OCI-LY3 (cell line): ENCODE measurements at regions not wholly inside any gene's neighbourhood (a gene's known extent, or its start where the extent isn't known, plus 50 kb on each side); places are given as distances from the start of the nearest gene placed in this dataset.
"Not testable (repeated sequence)": the region's sequence is repeated elsewhere in the genome, so short reads cannot be mapped to it uniquely, and the experiment has no call there.

Experiments used
- H2AFZ ChIP-seq: fragments of 200-600, 300-600 bp; shearing (Covaris generic); 2 replicates; pipeline ENCODE4 v1.6.0; 2014; ENCODE audit warnings: antibody characterized with exemption, low read depth, low read length
- H3K27ac ChIP-seq: fragments of 200-600, 300-600 bp; sonication (generic); 2 replicates; pipeline ENCODE4 v1.5.1; 2014; ENCODE audit warnings: mild to moderate bottlenecking, low read length, moderate library complexity, mixed read lengths
- H3K27me3 ChIP-seq: fragments of 200-600, 300-600 bp; sonication (generic); 2 replicates; pipeline ENCODE4 v1.6.1; 2014; ENCODE audit warnings: low read depth, low read length, mixed read lengths
- H3K36me3 ChIP-seq: fragments of 200-600, 300-600 bp; sonication (generic); replicated peaks from 2 replicates; pipeline ENCODE3; 2014; ENCODE audit warnings: low read depth, low read length, mixed read lengths
- H3K4me1 ChIP-seq: fragments of 300-600, 200-600 bp; sonication (generic); 2 replicates; pipeline ENCODE4 v1.6.1; 2014; ENCODE audit warnings: low read length, mixed read lengths
- H3K4me2 ChIP-seq: fragments of 200-600, 300-600 bp; sonication (generic); 2 replicates; pipeline ENCODE4 v1.6.1; 2014; ENCODE audit warnings: low read length, mixed read lengths
- H3K4me3 ChIP-seq: fragments of 300-600, 200-600 bp; sonication (generic); 2 replicates; pipeline ENCODE4 v1.5.1; 2014; ENCODE audit warnings: antibody characterized with exemption, mild to moderate bottlenecking, low read length, moderate library complexity
- H3K79me2 ChIP-seq: fragments of 300-600, 200-600 bp; shearing (Covaris generic); 2 replicates; pipeline ENCODE4 v1.6.1; 2014; ENCODE audit warnings: mild to moderate bottlenecking, low read length, mixed read lengths
- H3K9ac ChIP-seq: fragments of 300-600, 200-600 bp; shearing (Covaris generic); 2 replicates; pipeline ENCODE4 v1.6.0; 2014; ENCODE audit warnings: mild to moderate bottlenecking, low read length, moderate library complexity
- H3K9me3 ChIP-seq: fragments of 200-600, 300-600 bp; shearing (Covaris generic); 2 replicates; pipeline ENCODE4 v1.6.1; 2014; ENCODE audit warnings: low read length, mixed read lengths; ENCODE audit not compliant: insufficient read depth
- H4K20me1 ChIP-seq: fragments of 200-600, 300-600 bp; sonication (generic); 2 replicates; pipeline ENCODE4 v1.6.1; 2016; ENCODE audit warnings: low read length, mixed read lengths; ENCODE audit not compliant: insufficient read depth
- CTCF ChIP-seq: fragments of 200-600, 300-600 bp; sonication (generic); IDR thresholded peaks from 2 replicates; pipeline ENCODE4 v1.5.1; 2014; ENCODE audit warnings: antibody characterized with exemption, low read length, low read depth
- EZH2phosphoT487 ChIP-seq: fragments of 200-600 bp; shearing (Covaris generic); IDR thresholded peaks from 2 replicates; pipeline ENCODE4 v1.6.1; 2018; ENCODE audit warnings: antibody characterized with exemption, mixed run types, low read depth

- Histone ChIP-seq H3K4me1 (no peaks in the 10 kb centered on the region), H4K20me1 (no peaks in the 10 kb centered on the region), H3K79me2 (no peaks in the 10 kb centered on the region), H2AFZ (no peak overlapping the region), H3K4me3 (no peak overlapping the region), H3K4me2 (no peak overlapping the region), H3K36me3 (no peaks in the 10 kb centered on the region), H3K27me3 (no peaks in the 10 kb centered on the region), H3K9me3 (no peaks in the 10 kb centered on the region), H3K9ac (no peak overlapping the region), H3K27ac (no peak overlapping the region)
- TF ChIP-seq EZH2phosphoT487 (no peak), CTCF (no peak)
Measured at GRCh38 chrX:30995705-30996104, 76.1 kb downstream of the FTHL17 start.

- Histone ChIP-seq H3K4me1 (no peaks in the 10 kb centered on the region), H3K4me3 (no peak overlapping the region), H3K79me2 (no peaks in the 10 kb centered on the region), H3K36me3 (no peaks in the 10 kb centered on the region), H4K20me1 (no peaks in the 10 kb centered on the region), H3K27me3 (no peaks in the 10 kb centered on the region), H3K27ac (no peak overlapping the region), H3K4me2 (no peak overlapping the region), H3K9ac (no peak overlapping the region), H2AFZ (no peak overlapping the region), H3K9me3 (no peaks in the 10 kb centered on the region)
- TF ChIP-seq EZH2phosphoT487 = no peak
- no peak for TF ChIP-seq CTCF
Measured at GRCh38 chrX:30995060-30995700, 76.7 kb downstream of the FTHL17 start.

- H3K4me2 ChIP-seq, H3K9me3 ChIP-seq, H3K9ac ChIP-seq, H3K36me3 ChIP-seq, H3K4me1 ChIP-seq, H3K4me3 ChIP-seq, H3K27me3 ChIP-seq, H4K20me1 ChIP-seq, H3K79me2 ChIP-seq, H3K27ac ChIP-seq, H2AFZ ChIP-seq: not testable (repeated sequence)
Measured at GRCh38 chrX:30994018-30994417, 77.8 kb downstream of the FTHL17 start.

GRCh38 chrX:30992381-30992904 is 79.4 kb downstream of the FTHL17 start:
- Histone ChIP-seq H4K20me1 (no peaks in the 10 kb centered on the region), H3K9ac (no peak overlapping the region), H3K27me3 (no peaks in the 10 kb centered on the region), H3K36me3 (no peaks in the 10 kb centered on the region), H3K27ac (no peak overlapping the region), H3K4me3 (no peak overlapping the region), H3K79me2 (no peaks in the 10 kb centered on the region), H3K4me1 (no peaks in the 10 kb centered on the region), H3K9me3 (no peaks in the 10 kb centered on the region), H3K4me2 (no peak overlapping the region), H2AFZ (no peak overlapping the region)
- TF ChIP-seq EZH2phosphoT487 (no peak), CTCF (no peak)
